Keratinocyte (primary cell): ENCODE measurements at regions not wholly inside any gene's neighbourhood (a gene's known extent, or its start where the extent isn't known, plus 50 kb on each side); places are given as distances from the start of the nearest gene placed in this dataset.

Source experiments
- DNase-seq: peaks from one replicate; pipeline ENCODE4 v3.0.0-alpha.2; 2011; ENCODE audit warnings: low read depth, missing footprints, low spot score
- FAIRE-seq: peaks from 2 replicates; lab custom pipeline; 2011; peaks lifted over from hg19 to GRCh38; lab: Jason Lieb, UNC
- H2AFZ ChIP-seq: 2 replicates; pipeline ENCODE4 v1.6.0; 2012; ENCODE audit warnings: low read length, control low read depth, inconsistent platforms; ENCODE audit not compliant: control insufficient read depth
- H3K27ac ChIP-seq: 2 replicates; pipeline ENCODE4 v1.5.1; 2011; ENCODE audit warnings: low read length; ENCODE audit not compliant: control insufficient read depth, insufficient read depth
- H3K27me3 ChIP-seq: 3 replicates; pipeline ENCODE4 v1.6.0; 2011; ENCODE audit warnings: low read length; ENCODE audit not compliant: control insufficient read depth, insufficient read depth; ENCODE audit errors: extremely low read depth
- H3K36me3 ChIP-seq, 2 experiments: 2 replicates in 1 of 2; 3 replicates in 1 of 2; pipeline ENCODE4 v1.5.1; 2011; ENCODE audit warnings: low read length in 2 of 2, mild to moderate bottlenecking in 1 of 2; ENCODE audit not compliant: control insufficient read depth in 2 of 2, insufficient read depth in 2 of 2; ENCODE audit errors: extremely low read depth in 1 of 2
- H3K4me1 ChIP-seq: 3 replicates; pipeline ENCODE4 v1.5.1; 2011; ENCODE audit warnings: low read length; ENCODE audit not compliant: control insufficient read depth, insufficient read depth; ENCODE audit errors: extremely low read depth
- H3K4me2 ChIP-seq: 3 replicates; pipeline ENCODE4 v1.6.0; 2011; ENCODE audit warnings: low read depth, low read length; ENCODE audit not compliant: control insufficient read depth, insufficient read depth; ENCODE audit errors: extremely low read depth
- H3K4me3 ChIP-seq, 3 experiments: fragments of 200-600 bp in 1 of 3; sonication (generic) in 1 of 3; 2 replicates in 2 of 3; 3 replicates in 1 of 3; pipeline ENCODE4 v1.5.1; 2011 to 2016; ENCODE audit warnings: low read length in 3 of 3, mild to moderate bottlenecking in 3 of 3, control low read depth in 2 of 3, inconsistent platforms in 1 of 3, low read depth in 1 of 3, mixed read lengths in 1 of 3, mixed run types in 1 of 3, moderate library complexity in 1 of 3; ENCODE audit not compliant: control insufficient read depth in 2 of 3, insufficient read depth in 2 of 3; ENCODE audit errors: extremely low read depth in 1 of 3
- H3K79me2 ChIP-seq: 2 replicates; pipeline ENCODE4 v1.6.0; 2012; ENCODE audit warnings: low read length; ENCODE audit not compliant: control insufficient read depth, insufficient read depth
- H3K9ac ChIP-seq: 3 replicates; pipeline ENCODE4 v1.6.0; 2011; ENCODE audit warnings: low read length; ENCODE audit not compliant: control insufficient read depth, insufficient read depth; ENCODE audit errors: extremely low read depth
- H3K9me1 ChIP-seq: 3 replicates; pipeline ENCODE4 v1.6.0; 2011; ENCODE audit warnings: low read length; ENCODE audit not compliant: control insufficient read depth, insufficient read depth; ENCODE audit errors: extremely low read depth
- H3K9me3 ChIP-seq: 2 replicates; pipeline ENCODE4 v1.5.1; 2012; ENCODE audit warnings: low read depth, low read length; ENCODE audit not compliant: control insufficient read depth
- H4K20me1 ChIP-seq: 3 replicates; pipeline ENCODE4 v1.6.0; 2011; ENCODE audit warnings: low read length; ENCODE audit not compliant: control insufficient read depth, insufficient read depth; ENCODE audit errors: extremely low read depth
- EZH2 ChIP-seq: IDR thresholded peaks from one replicate; pipeline ENCODE4 v1.6.1; 2012; ENCODE audit warnings: inconsistent platforms, mild to moderate bottlenecking, low read length, moderate library complexity
- dilution Hi-C: fragments of 300-500 bp; cut with MboI; formaldehyde crosslinking; loops from one replicate; pipeline ENCODE4 v1.7.0; 2020; ENCODE audit warnings: low sequenced_read_pairs; ENCODE audit not compliant: extremely low pct_ligation_motif_present
- TF ChIP-seq, protein P1 (sequence below), 3 experiments: IDR thresholded peaks in 1 of 3; conservative IDR thresholded peaks in 1 of 3; optimal IDR thresholded peaks in 1 of 3; 2 replicates in 2 of 3; 3 replicates in 1 of 3; pipeline versions ENCODE3 to v1.5.1; 2011; ENCODE audit warnings: low read length in 3 of 3, mild to moderate bottlenecking in 3 of 3, moderate library complexity in 2 of 3, control low read depth in 1 of 3, inconsistent platforms in 1 of 3; ENCODE audit not compliant: insufficient read depth in 2 of 3; ENCODE audit errors: extremely low read depth in 1 of 3

DNA sequence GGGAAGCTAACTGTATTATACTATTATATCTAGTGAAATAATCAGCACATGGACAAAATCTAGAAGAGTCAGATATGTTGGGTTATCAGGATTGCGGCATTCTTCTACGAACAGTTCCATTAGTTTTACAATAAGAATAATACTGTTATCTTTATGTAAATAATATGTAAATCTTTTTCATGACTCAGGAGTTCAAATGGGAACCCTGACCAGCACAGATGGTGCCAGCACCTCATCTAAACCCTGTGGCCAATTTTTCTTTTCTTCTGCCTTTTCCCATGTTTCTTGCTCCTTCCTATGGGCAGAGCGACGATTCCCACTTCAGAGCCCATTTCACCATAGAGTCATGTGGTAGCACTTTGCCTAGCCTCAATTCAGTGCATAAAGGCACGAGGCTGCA lies 68.4 kb upstream of the CYP2D6 start:
- Histone ChIP-seq H3K27ac (no peak overlapping the region), H3K27me3 (no peaks in the 10 kb centered on the region), H3K9ac (no peak overlapping the region), H3K79me2 (peaks cover 89% of the 10 kb centered on the region), H3K4me1 (no peaks in the 10 kb centered on the region), H3K36me3 (peaks cover 4 to 16% of the 10 kb centered on the region in 2 experiments), H3K9me3 (no peaks in the 10 kb centered on the region), H4K20me1 (peaks cover 7% of the 10 kb centered on the region), H2AFZ (no peak overlapping the region), H3K4me2 (no peak overlapping the region), H3K9me1 (no peaks in the 10 kb centered on the region), H3K4me3 (no peak overlapping the region)
- no peak for TF ChIP-seq EZH2
- TF ChIP-seq, protein P1, sequence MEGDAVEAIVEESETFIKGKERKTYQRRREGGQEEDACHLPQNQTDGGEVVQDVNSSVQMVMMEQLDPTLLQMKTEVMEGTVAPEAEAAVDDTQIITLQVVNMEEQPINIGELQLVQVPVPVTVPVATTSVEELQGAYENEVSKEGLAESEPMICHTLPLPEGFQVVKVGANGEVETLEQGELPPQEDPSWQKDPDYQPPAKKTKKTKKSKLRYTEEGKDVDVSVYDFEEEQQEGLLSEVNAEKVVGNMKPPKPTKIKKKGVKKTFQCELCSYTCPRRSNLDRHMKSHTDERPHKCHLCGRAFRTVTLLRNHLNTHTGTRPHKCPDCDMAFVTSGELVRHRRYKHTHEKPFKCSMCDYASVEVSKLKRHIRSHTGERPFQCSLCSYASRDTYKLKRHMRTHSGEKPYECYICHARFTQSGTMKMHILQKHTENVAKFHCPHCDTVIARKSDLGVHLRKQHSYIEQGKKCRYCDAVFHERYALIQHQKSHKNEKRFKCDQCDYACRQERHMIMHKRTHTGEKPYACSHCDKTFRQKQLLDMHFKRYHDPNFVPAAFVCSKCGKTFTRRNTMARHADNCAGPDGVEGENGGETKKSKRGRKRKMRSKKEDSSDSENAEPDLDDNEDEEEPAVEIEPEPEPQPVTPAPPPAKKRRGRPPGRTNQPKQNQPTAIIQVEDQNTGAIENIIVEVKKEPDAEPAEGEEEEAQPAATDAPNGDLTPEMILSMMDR (optimal IDR thresholded peaks at IDR 0.05 in 1 of 3, IDR thresholded peaks at IDR 0.05 in 1 of 3, conservative IDR thresholded peaks at IDR 0.05 in 1 of 3; ENCODE audit: extremely low read depth in 1 of 3, insufficient read depth in 2 of 3, low read length in 3 of 3), result no peak
- DNase-seq (no peak), FAIRE-seq (no peak)
- dilution Hi-C loops, result no loop called here

DNA sequence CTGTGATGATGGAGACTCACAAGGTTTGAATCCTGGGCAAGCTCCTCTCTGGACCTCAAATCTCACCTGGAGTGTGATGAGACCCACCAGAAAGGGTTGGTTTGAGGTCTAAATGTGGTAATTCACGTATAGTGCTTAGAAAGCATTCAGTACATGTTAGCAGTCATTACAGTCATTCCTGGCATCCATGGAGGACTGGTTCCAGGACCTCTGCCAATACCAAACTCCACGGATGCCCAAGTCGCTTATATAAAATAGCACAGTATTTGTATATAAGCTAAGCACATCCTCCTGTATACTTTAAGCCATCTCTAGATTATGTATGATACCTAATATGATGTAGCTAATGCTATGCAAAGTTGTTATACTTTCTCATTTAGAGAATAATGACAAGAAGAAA lies 67.6 kb upstream of the CYP2D6 start:
- Histone ChIP-seq H3K4me1 (no peaks in the 10 kb centered on the region), H3K9me1 (no peaks in the 10 kb centered on the region), H3K4me2 (no peak overlapping the region), H4K20me1 (peaks cover 7% of the 10 kb centered on the region), H3K9ac (no peak overlapping the region), H2AFZ (no peak overlapping the region), H3K4me3 (no peak overlapping the region), H3K79me2 (peaks cover 90% of the 10 kb centered on the region), H3K36me3 (peaks cover 4 to 11% of the 10 kb centered on the region in 2 experiments), H3K27ac (no peak overlapping the region), H3K9me3 (no peaks in the 10 kb centered on the region), H3K27me3 (no peaks in the 10 kb centered on the region)
- dilution Hi-C loops, result no loop called here
- no peak for DNase-seq
- no peak for FAIRE-seq
- TF ChIP-seq, protein P1 (optimal IDR thresholded peaks at IDR 0.05 in 1 of 3, IDR thresholded peaks at IDR 0.05 in 1 of 3, conservative IDR thresholded peaks at IDR 0.05 in 1 of 3; ENCODE audit: extremely low read depth in 1 of 3, insufficient read depth in 2 of 3, low read length in 3 of 3), result no peak
- TF ChIP-seq EZH2, result no peak
